A673 (cell line): ENCODE measurements at regions not wholly inside any gene's neighbourhood (a gene's known extent, or its start where the extent isn't known, plus 50 kb on each side); places are given as distances from the start of the nearest gene placed in this dataset.

Experiments
- BruUV-seq: library from RNA; stranded (reverse); fragments of 400-500 nt; replicated peaks from 2 replicates; lab custom pipeline; 2021; lab: Mats Ljungman, UMichigan
- CTCF ChIA-PET: fragments of 300-600 bp; sonication (Branson Sonifier 250); formaldehyde crosslinking; loops from one replicate; lab custom pipeline; 2022; ENCODE audit warnings: antibody characterized with exemption; lab: Charles Lee
- POLR2A ChIA-PET: fragments of 300-600 bp; sonication (Branson Sonifier 250); formaldehyde crosslinking; loops from one replicate; lab custom pipeline; 2022; ENCODE audit warnings: antibody characterized with exemption; ENCODE audit not compliant: low non-redundant PET; lab: Charles Lee
- DNase-seq: peaks from one replicate; pipeline ENCODE4 v3.0.0-alpha.2; 2015; ENCODE audit warnings: low spot score
- H3K27ac ChIP-seq: fragments of 200-600 bp; sonication (generic); 2 replicates; pipeline ENCODE4 v1.5.1; 2016; ENCODE audit warnings: mixed run types, low read depth, mild to moderate bottlenecking, mixed read lengths, antibody characterized with exemption, low read length; ENCODE audit not compliant: poor library complexity, severe bottlenecking
- H3K27me3 ChIP-seq: fragments of 200-600 bp; sonication (generic); replicated peaks from 2 replicates; pipeline ENCODE4 v1.6.1; 2017; ENCODE audit warnings: mixed run types, low read depth, mild to moderate bottlenecking, mixed read lengths, antibody characterized with exemption, low read length; ENCODE audit not compliant: insufficient read depth, poor library complexity
- H3K36me3 ChIP-seq: fragments of 200-600 bp; sonication (generic); 2 replicates; pipeline ENCODE4 v1.6.1; 2016; ENCODE audit warnings: mixed run types, mild to moderate bottlenecking, mixed read lengths, antibody characterized with exemption, low read length; ENCODE audit not compliant: insufficient read depth, poor library complexity, severe bottlenecking
- H3K4me1 ChIP-seq: fragments of 200-600 bp; sonication (generic); 2 replicates; pipeline ENCODE4 v1.6.1; 2017; ENCODE audit warnings: mixed run types, mild to moderate bottlenecking, mixed read lengths, antibody characterized with exemption, low read length; ENCODE audit not compliant: insufficient read depth, poor library complexity, severe bottlenecking
- H3K4me3 ChIP-seq: fragments of 200-600 bp; sonication (generic); 2 replicates; pipeline ENCODE4 v1.5.1; 2016; ENCODE audit warnings: low read depth, mixed run types, mild to moderate bottlenecking, mixed read lengths, low read length; ENCODE audit not compliant: poor library complexity, severe bottlenecking
- H3K9me3 ChIP-seq: fragments of 200-600 bp; sonication (generic); 2 replicates; pipeline ENCODE4 v1.6.1; 2016; ENCODE audit warnings: mixed run types, low read depth, mild to moderate bottlenecking, mixed read lengths, antibody characterized with exemption, low read length; ENCODE audit not compliant: poor library complexity, severe bottlenecking
- EZH2 ChIP-seq: fragments of 200-600 bp; sonication (generic); IDR thresholded peaks from 2 replicates; pipeline ENCODE4 v1.6.1; 2017; ENCODE audit warnings: borderline replicate concordance, low read depth, mild to moderate bottlenecking, mixed read lengths, antibody characterized with exemption, low read length; ENCODE audit not compliant: poor library complexity, severe bottlenecking
- intact Hi-C: fragments of 100-400 bp; cut with micrococcal nuclease; formaldehyde crosslinking; loops from one replicate; pipeline ENCODE4 v1.10.0; 2022; ENCODE audit not compliant: unreplicated experiment
- TF ChIP-seq, protein P1 (sequence below): fragments of 300-800, 200-600 bp; sonication (generic); conservative IDR thresholded peaks from 2 replicates; pipeline ENCODE4 v1.5.1; 2017; ENCODE audit warnings: low read depth, mild to moderate bottlenecking, antibody characterized with exemption, low read length, moderate library complexity, mixed read lengths

DNA sequence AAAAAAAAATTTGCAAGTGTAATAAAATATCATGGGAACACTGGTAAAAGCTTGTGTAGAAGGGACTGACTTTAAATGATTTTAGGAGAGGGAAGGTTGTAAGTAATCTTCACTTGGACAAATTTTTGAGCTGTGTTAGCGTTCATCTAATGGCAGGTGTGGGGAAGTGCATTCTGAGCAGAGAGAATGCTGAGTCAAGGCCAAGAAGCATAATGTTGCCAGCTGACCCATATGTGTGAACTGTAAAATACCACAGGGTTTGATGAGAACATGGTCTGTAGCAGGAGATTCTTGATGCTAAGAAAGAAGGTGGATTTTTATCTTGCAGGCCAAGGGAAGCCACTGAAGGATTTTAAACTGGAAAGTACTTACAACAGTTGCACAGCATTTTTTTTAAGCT, 98.2 kb upstream of the ZNF32 start:
- no peaks in the 10 kb centered on the region for H3K4me1 ChIP-seq
- POLR2A ChIA-PET = no interaction called here
- no peak overlapping the region for H3K27ac ChIP-seq
- H3K9me3 ChIP-seq = no peaks in the 10 kb centered on the region
- no peaks in the 10 kb centered on the region for H3K36me3 ChIP-seq
- DNase-seq = no peak
- intact Hi-C loops = no loop called here
- BruUV-seq = no TSS peak
- no peaks in the 10 kb centered on the region for H3K27me3 ChIP-seq
- CTCF ChIA-PET = no interaction called here
- TF ChIP-seq, protein P1, sequence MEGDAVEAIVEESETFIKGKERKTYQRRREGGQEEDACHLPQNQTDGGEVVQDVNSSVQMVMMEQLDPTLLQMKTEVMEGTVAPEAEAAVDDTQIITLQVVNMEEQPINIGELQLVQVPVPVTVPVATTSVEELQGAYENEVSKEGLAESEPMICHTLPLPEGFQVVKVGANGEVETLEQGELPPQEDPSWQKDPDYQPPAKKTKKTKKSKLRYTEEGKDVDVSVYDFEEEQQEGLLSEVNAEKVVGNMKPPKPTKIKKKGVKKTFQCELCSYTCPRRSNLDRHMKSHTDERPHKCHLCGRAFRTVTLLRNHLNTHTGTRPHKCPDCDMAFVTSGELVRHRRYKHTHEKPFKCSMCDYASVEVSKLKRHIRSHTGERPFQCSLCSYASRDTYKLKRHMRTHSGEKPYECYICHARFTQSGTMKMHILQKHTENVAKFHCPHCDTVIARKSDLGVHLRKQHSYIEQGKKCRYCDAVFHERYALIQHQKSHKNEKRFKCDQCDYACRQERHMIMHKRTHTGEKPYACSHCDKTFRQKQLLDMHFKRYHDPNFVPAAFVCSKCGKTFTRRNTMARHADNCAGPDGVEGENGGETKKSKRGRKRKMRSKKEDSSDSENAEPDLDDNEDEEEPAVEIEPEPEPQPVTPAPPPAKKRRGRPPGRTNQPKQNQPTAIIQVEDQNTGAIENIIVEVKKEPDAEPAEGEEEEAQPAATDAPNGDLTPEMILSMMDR = no peak
- TF ChIP-seq EZH2 = no peak
- no peak overlapping the region for H3K4me3 ChIP-seq

DNA sequence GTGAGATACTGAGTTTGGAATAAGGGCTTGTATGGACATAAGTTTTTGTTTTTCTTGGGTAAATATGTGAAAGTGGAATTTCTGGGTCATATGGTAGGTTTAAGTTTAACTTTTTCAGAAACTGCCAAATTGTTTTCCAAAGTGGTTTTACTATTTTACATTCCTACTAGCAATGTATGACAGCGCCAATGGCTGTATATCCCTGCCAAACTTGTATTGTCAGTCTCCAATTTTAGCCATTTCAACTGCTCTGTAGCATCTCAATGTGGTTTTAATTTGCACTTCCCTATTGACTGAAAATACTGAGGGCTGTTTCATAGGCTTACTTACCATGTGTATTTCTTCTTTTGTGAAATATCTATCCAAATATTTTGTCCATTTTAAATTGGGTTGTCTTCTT, 90.5 kb upstream of the ZNF32 start:
- Histone ChIP-seq H3K4me3 (no peak overlapping the region), H3K27ac (no peak overlapping the region), H3K9me3 (no peaks in the 10 kb centered on the region), H3K27me3 (peaks cover 3% of the 10 kb centered on the region), H3K4me1 (no peaks in the 10 kb centered on the region), H3K36me3 (no peaks in the 10 kb centered on the region)
- DNase-seq = no peak
- no TSS peak for BruUV-seq
- CTCF ChIA-PET = no interaction called here
- POLR2A ChIA-PET = no interaction called here
- intact Hi-C loops = no loop called here
- TF ChIP-seq, protein P1 = no peak
- no peak for TF ChIP-seq EZH2

DNA sequence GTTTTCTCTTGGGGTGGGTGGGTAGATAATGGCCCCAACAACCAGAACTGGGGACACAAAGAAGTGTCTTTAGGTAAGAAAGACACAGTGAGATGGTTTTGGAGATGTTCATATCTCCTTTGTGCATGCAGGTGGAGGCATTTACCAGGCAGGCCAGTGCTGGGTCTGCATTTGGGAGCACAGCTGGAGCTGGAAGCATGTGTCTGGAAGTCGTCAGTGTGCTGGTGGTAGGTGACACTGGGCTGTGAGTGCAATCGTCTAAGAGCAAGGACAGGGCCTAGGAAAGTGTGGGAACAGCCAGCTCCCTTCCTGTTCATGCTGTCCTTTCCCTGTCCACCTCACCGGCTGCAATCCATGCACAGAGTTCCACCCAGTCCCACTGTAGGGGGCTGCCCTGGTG, 88.3 kb upstream of the ZNF32 start:
- TF ChIP-seq EZH2 = no peak
- TF ChIP-seq, protein P1 = no peak
- DNase-seq = no peak
- Histone ChIP-seq H3K4me1 (no peaks in the 10 kb centered on the region), H3K27ac (no peak overlapping the region), H3K9me3 (no peaks in the 10 kb centered on the region), H3K4me3 (no peak overlapping the region), H3K27me3 (peaks cover 3% of the 10 kb centered on the region), H3K36me3 (no peaks in the 10 kb centered on the region)
- POLR2A ChIA-PET = no interaction called here
- CTCF ChIA-PET = no interaction called here
- intact Hi-C loops = no loop called here
- no TSS peak for BruUV-seq
